ENCODE measurements at regions not wholly inside any gene's neighbourhood (a gene's known extent, or its start where the extent isn't known, plus 50 kb on each side); places are given as distances from the start of the nearest gene placed in this dataset.
A peak's percentile ranks its signal among the peaks of the same experiment; 100 is the strongest.

DNA sequence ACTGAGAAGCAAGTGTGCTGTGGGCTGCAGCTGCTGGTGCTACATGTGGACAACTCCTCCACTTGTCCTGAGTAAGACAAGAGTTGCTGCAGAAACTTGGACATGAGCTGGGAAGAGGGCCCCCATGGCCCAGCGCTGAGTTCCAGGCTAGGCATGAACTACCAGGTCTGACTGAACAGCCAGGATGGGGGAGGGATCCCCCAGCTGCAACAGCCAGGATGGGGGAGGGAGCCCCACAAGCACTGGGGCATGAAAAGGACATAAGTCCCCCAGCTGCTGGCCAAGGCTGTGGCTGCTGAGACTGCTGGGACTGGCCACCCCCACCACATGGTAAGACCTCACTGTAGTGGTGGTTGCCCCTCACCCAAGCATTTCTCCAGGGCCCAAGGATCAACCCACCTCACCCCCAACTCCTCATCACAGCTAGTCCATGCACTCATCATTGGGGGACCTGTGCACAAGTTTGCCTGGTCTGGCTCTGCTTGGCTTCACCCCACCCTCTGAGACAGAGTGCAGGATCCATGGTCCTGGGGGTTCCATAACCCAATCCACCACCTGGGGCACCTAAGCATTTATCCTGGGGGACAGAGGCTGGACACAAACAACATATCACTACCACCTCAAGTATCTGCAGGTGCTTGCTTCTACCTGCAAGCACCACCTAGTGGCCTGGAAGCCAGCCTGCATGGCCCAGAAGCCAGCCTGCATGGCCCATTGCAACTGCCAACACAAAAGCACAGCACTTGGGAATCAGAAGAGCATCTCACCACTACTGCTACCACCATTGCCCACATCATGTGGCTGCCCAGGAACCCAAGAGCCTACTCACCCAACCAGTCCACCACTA is 84.5 kb upstream of the STT3B start:
- ATAC-seq (peak; percentile 97), DNase-seq (ENCODE audit: low read depth, low spot score) (peak; percentile 24)
- H3K79me2 ChIP-seq (ENCODE audit: insufficient read depth, low read length): no peaks in the 10 kb centered on the region
- POLR2A ChIA-PET: no interaction called here
- H3K4me2 ChIP-seq (ENCODE audit: low read length): no peak overlapping the region
- H3K27me3 ChIP-seq (ENCODE audit: insufficient read depth, low read length): no peaks in the 10 kb centered on the region
- no TSS peak for BruUV-seq (replicated peaks)
- H3K4me3 ChIP-seq (replicated peaks in 1 of 2; ENCODE audit: low read depth in 1 of 2, low read length in 2 of 2): no peak overlapping the region
- no peak overlapping the region for H3K27ac ChIP-seq (ENCODE audit: low read depth, low read length)
- CTCF ChIA-PET: interaction anchor here (0.8 to 1.5 kb wide), 3 partner anchors 13 to 514 kb away, joined by 3 to 4 read pairs (median 3); partner anchors contain the start of gene STT3B
- H3K9me2 ChIP-seq (ENCODE audit: insufficient read depth): no peaks in the 10 kb centered on the region
- no peak overlapping the region for H3K9ac ChIP-seq (ENCODE audit: low read length)
- H3K9me3 ChIP-seq (ENCODE audit: control insufficient read depth in 1 of 2, insufficient read depth in 1 of 2, low read depth in 1 of 2, low read length in 2 of 2): no peaks in the 10 kb centered on the region
- H4K20me1 ChIP-seq (ENCODE audit: insufficient read depth): no peaks in the 10 kb centered on the region
- peaks cover 0 to 9% of the 10 kb centered on the region in 2 experiments; a peak in 1 of 4 replicates for H3K4me1 ChIP-seq (ENCODE audit: control insufficient read depth in 1 of 2, insufficient read depth in 2 of 2, low read length in 2 of 2)
- TF ChIP-seq EZH2 (IDR thresholded peaks at IDR 0.05) (no peak), RAD21 (IDR thresholded peaks at IDR 0.05; ENCODE audit: low read depth) (peak; percentile 72), CEBPB (IDR thresholded peaks at IDR 0.05; ENCODE audit: low read depth) (no peak), YY1 (IDR thresholded peaks at IDR 0.05; ENCODE audit: extremely low read depth, insufficient replicate concordance, low read depth, low read length) (no peak)
- TF ChIP-seq, protein P1, sequence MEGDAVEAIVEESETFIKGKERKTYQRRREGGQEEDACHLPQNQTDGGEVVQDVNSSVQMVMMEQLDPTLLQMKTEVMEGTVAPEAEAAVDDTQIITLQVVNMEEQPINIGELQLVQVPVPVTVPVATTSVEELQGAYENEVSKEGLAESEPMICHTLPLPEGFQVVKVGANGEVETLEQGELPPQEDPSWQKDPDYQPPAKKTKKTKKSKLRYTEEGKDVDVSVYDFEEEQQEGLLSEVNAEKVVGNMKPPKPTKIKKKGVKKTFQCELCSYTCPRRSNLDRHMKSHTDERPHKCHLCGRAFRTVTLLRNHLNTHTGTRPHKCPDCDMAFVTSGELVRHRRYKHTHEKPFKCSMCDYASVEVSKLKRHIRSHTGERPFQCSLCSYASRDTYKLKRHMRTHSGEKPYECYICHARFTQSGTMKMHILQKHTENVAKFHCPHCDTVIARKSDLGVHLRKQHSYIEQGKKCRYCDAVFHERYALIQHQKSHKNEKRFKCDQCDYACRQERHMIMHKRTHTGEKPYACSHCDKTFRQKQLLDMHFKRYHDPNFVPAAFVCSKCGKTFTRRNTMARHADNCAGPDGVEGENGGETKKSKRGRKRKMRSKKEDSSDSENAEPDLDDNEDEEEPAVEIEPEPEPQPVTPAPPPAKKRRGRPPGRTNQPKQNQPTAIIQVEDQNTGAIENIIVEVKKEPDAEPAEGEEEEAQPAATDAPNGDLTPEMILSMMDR (IDR thresholded peaks at IDR 0.05 in 2 of 3, conservative IDR thresholded peaks at IDR 0.05 in 1 of 3; ENCODE audit: borderline replicate concordance in 1 of 3, insufficient read depth in 1 of 3, low read depth in 2 of 3, low read length in 2 of 3): peak; percentile 35 to 93 (median 78); a peak in 5 of 6 replicates
- TF ChIP-seq, protein P2, sequence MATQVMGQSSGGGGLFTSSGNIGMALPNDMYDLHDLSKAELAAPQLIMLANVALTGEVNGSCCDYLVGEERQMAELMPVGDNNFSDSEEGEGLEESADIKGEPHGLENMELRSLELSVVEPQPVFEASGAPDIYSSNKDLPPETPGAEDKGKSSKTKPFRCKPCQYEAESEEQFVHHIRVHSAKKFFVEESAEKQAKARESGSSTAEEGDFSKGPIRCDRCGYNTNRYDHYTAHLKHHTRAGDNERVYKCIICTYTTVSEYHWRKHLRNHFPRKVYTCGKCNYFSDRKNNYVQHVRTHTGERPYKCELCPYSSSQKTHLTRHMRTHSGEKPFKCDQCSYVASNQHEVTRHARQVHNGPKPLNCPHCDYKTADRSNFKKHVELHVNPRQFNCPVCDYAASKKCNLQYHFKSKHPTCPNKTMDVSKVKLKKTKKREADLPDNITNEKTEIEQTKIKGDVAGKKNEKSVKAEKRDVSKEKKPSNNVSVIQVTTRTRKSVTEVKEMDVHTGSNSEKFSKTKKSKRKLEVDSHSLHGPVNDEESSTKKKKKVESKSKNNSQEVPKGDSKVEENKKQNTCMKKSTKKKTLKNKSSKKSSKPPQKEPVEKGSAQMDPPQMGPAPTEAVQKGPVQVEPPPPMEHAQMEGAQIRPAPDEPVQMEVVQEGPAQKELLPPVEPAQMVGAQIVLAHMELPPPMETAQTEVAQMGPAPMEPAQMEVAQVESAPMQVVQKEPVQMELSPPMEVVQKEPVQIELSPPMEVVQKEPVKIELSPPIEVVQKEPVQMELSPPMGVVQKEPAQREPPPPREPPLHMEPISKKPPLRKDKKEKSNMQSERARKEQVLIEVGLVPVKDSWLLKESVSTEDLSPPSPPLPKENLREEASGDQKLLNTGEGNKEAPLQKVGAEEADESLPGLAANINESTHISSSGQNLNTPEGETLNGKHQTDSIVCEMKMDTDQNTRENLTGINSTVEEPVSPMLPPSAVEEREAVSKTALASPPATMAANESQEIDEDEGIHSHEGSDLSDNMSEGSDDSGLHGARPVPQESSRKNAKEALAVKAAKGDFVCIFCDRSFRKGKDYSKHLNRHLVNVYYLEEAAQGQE (IDR thresholded peaks at IDR 0.05; ENCODE audit: low read depth): no peak
- intact Hi-C loops (cut with micrococcal nuclease): loop anchor here (5.0 kb wide), 2 partner anchors 521 to 681 kb away; no protein-coding TSS in a partner anchor
- no peaks in the 10 kb centered on the region for H3K36me3 ChIP-seq (ENCODE audit: control insufficient read depth in 1 of 2, insufficient read depth in 2 of 2, low read length in 2 of 2)
- RAD21 ChIA-PET (ENCODE audit: low non-redundant PET in 1 of 2, low total read pairs in 2 of 2, uncharacterized antibody in 2 of 2, unreplicated experiment in 2 of 2): no interaction called here
- H2AFZ ChIP-seq (ENCODE audit: low read depth, low read length, poor library complexity, severe bottlenecking): no peak overlapping the region

Measured in HCT116 (cell line).